GM18520 (cell line): ENCODE measurements at regions not wholly inside any gene's neighbourhood (a gene's known extent, or its start where the extent isn't known, plus 50 kb on each side); places are given as distances from the start of the nearest gene placed in this dataset.

Source experiments
- ATAC-seq: cut with Tn5 transposase; IDR thresholded peaks from one replicate; pipeline ENCODE4 v1.9.1; 2021; ENCODE audit not compliant: unreplicated experiment

DNA sequence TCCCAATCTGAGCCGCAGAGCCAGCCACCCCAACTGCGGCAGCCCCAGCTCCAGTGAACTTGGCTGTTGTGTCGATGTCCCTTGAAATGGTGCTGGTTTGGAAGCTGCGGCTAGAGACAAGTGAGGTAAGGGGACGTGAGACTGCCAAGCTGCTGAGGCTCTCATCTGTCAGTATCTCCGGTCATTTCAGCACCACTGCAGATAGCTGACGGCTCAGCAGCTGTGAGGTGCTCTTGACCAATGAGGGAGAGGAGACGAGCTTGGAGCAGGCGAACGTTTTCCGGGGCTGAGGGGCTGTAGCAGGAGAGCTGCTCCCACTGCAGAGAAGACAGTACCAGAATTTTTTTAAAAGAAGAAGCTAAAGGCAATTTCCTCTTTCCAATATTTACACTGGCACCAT lies 175.5 kb upstream of the CASK start:
- ATAC-seq = no peak

DNA sequence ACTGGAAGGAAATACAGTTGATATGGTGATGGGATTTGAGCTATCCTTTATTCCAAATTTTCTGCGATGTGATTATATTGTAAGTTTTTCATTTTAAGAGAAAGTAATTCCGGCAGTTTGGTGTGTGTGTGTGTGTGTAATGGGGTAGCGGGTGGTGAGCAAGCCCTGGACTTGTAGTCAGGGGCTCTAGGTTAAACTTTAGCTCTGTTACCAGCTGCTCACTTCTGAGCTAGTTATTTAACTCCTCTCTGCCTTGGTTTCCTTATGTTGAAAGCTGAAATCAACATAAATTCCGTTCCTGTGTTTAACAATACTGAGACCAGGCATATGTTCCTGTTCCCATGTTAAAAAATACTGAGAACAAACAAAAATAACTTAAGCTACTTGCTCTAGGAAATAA lies 174.1 kb upstream of the CASK start:
- ATAC-seq = no peak

DNA sequence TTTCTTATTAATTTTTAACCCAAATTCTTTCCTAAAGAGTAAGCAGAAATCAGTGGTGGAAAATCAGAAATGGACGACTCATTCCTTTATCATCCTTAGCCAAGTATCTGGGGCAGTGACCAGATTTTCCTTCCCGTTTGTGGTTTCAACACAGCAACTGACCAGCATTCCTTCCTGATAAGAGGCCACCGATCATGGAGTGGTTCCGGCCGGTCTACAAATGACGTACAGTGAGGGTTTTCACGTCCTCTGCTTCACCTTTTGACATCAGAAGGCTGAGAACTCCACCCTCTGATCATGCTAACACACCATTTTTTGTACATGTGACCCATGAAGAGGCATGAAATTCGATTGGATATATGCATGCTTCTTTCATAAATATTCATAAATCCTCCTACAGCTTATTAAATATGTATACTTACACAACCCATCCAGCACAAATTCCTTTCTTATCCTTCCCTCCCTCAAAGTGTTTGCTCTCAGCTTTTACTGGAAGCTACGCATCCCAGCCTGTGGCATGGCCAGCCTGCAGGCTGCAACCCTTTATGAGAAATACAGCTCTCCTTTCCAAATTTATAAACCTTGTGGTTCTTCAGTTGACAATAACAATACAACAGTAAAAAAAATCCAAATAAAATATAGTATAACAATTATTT lies 173.0 kb upstream of the CASK start:
- no peak for ATAC-seq

GRCh38 chrX:42094218-42094617 lies 170.9 kb upstream of the CASK start:
- no peak for ATAC-seq

DNA sequence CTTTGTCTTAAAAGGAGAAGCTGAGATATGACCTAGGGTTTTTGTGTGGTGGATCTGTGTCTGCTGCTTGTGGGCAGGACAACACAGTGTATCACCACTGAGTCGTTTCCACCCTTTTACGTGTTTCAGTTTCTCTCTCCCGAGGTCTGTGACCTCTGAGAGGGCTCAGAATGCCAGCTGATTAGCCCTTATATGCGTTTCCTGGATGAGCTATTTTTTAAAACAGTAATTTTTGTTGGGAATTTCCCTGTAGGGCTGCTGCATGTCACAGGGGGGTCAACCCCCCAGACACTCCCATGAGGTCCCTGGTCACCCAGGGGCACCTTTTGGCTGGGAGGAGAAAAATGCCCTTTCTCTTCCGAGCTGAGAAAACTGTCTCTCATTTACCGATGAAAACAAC lies 170.4 kb upstream of the CASK start:
- ATAC-seq = no peak

GRCh38 chrX:42090395-42090794 lies 167.0 kb upstream of the CASK start:
- ATAC-seq = no peak

GRCh38 chrX:42089031-42089430 lies 165.7 kb upstream of the CASK start:
- no peak for ATAC-seq

GRCh38 chrX:42087960-42088359 lies 164.6 kb upstream of the CASK start:
- no peak for ATAC-seq

DNA sequence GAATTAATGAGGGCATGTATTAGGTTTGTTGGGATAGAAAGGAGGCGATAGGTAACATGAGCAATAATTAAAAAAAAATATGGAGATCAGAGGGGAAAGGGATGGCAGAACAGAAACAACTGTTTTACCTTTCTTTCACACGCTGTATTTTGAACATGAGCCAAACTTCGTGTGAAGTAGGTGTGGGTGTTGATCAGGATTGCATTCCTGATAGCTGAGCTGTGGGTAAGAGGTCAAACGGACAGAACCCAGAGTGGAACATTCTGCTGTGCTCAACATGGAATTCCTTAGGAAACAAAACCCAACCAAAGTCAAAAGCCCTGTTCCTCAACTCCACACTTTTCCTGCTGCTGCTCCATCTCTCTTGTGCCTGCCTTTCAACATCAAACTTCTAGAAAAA lies 162.5 kb upstream of the CASK start:
- no peak for ATAC-seq

DNA sequence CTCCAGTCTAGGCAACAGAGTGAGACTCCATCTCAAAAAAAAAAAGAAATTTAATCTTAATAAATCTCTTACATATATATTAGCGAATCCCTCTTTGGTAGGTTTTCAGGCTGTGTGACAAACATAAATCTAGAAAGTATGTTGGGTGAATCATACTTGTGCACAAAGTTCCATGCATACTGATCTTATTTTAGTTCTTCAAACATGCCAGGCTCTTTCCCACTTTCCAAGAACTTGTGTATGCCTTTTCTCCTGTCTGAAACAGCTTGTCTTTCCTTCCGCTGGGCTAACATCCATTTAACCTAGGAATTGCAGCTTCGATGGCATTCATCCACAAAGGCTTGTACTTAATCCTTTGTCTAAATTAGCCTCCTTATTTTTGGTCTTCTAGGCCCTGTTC lies 156.6 kb upstream of the CASK start:
- no peak for ATAC-seq

DNA sequence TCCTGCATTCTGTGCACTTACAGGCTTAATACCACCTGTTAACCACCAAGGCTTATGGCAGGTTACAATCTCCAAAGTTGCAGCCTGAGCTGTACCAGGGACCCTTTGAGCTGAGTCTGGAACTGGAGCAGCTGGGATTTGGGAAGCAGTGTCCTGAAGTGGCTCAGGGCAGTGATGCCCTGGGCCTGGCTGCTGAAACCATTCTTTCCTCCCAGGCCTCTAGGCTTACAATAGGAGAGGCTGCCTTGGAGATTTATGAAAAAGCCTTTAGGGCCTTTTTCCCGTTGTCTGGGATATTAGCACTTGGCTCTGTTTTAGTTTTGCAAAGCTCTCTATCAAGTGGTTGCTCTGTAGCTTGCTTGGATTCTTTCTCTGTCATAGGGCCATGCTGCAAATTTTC lies 154.3 kb upstream of the CASK start:
- no peak for ATAC-seq

GRCh38 chrX:42075032-42075431 lies 151.7 kb upstream of the CASK start:
- ATAC-seq = no peak

- no peak for ATAC-seq
These were observed 150.1 kb upstream of the CASK start for GRCh38 chrX:42073448-42073847.

DNA sequence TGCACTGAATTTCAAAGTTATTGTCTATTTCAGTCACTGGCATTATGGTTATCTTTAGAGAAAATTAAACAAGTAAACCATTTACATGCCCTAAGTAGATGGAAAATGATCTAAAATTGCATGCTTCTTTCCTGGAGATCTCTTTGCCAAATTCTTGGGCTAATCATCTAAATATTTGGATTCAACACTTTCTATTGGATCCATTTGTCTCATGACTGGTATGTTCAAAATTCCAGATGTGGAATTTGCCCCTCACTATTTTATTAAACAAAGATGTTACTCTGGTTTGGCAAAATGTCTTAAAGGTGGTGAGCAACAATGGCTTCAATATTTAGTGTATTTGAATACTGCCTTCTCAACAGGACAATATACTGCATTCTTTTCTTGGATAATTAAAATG lies 147.5 kb upstream of the CASK start:
- no peak for ATAC-seq

DNA sequence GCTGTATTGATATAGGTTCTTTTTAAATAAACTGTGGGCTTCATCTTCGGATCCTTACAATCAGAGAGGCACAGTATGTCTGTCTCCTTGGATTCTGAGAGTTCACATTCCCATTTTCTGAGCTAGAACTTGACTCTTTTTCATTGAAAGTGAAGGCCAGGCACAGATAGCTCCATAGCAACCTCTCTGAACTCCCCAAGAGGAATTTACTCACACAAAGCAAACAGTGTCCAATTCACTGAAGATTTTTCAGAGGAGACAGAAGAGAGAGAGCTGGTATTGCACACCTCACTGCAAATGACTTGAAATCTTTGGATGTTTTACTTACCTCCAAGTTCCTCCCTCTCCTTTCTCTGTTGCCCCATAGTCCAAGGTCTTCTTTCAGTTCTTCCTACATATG lies 130.9 kb upstream of the CASK start:
- ATAC-seq = no peak

GRCh38 chrX:42050345-42050744 lies 127.0 kb upstream of the CASK start:
- no peak for ATAC-seq

- ATAC-seq = no peak
These were observed 124.5 kb upstream of the CASK start for GRCh38 chrX:42047886-42048285.

DNA sequence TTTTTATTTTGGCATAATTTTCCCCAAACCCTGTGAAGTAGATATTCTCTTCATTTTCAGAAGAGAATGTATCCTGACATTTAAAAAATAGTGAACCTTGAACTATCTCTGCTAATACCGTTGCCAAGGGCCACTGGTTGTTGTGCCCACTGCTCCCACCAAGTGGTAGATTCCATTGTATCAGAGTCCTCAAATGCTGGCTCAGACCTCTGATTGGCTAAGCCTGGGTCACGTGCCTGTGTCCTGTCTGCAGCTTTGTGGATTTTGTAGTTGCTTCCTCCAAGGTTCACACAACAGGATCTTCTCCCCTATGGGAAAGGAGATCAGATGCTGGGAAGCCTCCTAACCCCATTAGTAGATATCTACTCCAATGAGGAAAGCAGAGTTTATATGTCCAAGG lies 104.8 kb upstream of the CASK start:
- ATAC-seq = no peak

DNA sequence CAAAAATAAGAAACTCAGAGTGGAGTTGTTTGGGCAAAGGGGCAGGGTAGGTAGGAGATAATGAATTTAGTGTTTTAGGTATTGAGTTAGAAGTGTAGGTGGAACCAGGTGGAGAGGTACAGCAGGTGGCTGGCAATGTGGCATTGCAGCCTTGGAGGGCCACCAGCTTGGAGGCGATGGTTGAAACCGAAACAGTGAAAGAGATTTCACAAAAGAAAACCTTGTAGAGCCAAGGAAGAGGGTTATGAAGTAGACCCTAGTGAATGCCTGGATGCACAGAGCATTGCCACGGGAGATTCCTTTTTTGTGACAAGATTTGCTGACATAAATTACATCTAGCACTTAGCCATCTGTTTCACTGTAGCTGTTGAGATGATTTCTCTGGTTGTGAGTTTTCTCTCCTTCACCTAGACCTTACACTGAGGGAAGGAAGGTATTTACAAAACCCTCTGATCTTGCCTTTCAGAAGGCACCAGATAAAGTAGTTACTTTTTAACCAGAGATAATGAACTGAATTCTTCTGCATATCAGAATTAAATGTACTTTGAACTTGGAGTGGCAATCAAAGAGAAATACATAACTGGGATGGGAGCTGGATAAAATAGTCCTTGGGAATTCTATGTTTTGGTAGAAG lies 104.1 kb upstream of the CASK start:
- ATAC-seq = no peak

DNA sequence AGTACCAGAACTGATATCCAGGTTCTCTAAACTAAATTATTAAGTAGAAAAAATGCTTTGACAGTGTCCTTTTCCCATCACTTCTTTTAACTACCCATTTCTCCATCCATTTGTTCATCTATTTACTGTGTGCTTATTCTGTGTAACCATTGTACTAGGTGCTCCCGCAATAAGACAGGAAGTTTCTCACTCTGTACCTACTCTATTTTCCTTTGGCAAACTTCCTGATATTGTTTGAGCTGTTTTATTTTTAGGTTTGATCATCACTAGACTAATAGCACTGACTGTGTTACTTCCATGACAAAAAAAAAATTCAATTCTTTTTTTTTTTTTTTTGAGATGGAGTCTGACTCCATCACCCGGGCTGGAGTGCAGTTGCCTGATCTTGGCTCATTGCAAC lies 102.5 kb upstream of the CASK start:
- no peak for ATAC-seq

DNA sequence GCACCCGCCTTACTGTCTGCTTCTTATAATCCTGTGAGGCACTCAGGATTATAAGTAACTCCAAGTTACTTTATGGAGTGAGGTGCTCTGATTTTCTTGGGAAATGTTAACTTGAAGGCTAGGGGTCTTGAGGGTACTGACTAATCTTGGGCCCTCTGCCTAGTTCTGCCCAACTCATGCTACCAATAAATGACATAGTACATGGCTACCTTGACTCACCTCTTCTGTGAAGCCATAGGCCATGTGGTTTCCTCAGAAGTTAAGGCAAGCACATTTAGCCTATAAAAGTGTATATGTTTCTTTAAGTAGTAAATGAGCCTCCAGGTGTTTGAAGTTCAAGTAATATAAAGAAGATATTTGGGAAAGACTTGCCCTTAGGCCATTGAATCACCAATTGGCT lies 99.8 kb upstream of the CASK start:
- ATAC-seq = no peak

DNA sequence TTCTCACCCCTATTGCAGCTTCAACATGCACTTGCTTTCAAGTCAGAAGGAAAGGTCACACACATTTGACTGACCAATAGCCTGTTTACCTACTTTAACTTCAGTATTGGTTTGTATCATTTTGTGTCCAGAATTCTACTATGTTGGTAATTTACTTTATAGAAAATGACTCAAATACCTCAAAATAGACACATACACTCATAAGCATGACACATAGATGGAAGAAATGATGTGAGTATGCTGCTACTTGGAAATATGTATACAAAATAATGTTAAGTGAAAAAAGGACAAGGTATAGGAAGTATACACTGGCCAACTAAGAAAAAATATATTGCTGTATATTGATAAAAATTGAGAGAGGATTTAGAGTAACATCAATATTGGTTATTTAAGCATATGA lies 98.8 kb upstream of the CASK start:
- no peak for ATAC-seq

- ATAC-seq = no peak
These were observed 97.7 kb upstream of the CASK start for GRCh38 chrX:42021058-42021457.
